Osteoblast (primary cell): ENCODE measurements at regions not wholly inside any gene's neighbourhood (a gene's known extent, or its start where the extent isn't known, plus 50 kb on each side); places are given as distances from the start of the nearest gene placed in this dataset.
"Not testable (repeated sequence)": the region's sequence is repeated elsewhere in the genome, so short reads cannot be mapped to it uniquely, and the experiment has no call there.

Source experiments
- DNase-seq: peaks from one replicate; pipeline ENCODE4 v3.0.0; 2011; ENCODE audit warnings: low spot score, mixed read lengths; ENCODE audit not compliant: insufficient read length; ENCODE audit errors: missing footprints
- H2AFZ ChIP-seq: 2 replicates; pipeline ENCODE4 v1.6.0; 2011; ENCODE audit warnings: mild to moderate bottlenecking, low read length
- H3K27ac ChIP-seq: 2 replicates; pipeline ENCODE4 v1.5.1; 2011; ENCODE audit warnings: mild to moderate bottlenecking, low read depth, low read length, moderate library complexity
- H3K27me3 ChIP-seq: 2 replicates; pipeline ENCODE4 v1.6.0; 2012; ENCODE audit warnings: mild to moderate bottlenecking, control low read depth, inconsistent platforms, low read length, moderate library complexity; ENCODE audit not compliant: insufficient read depth
- H3K36me3 ChIP-seq: 2 replicates; pipeline ENCODE4 v1.5.1; 2011; ENCODE audit warnings: mild to moderate bottlenecking, low read length, control low read depth, moderate library complexity; ENCODE audit not compliant: insufficient read depth
- H3K4me1 ChIP-seq: 2 replicates; pipeline ENCODE4 v1.5.1; 2011; ENCODE audit warnings: mild to moderate bottlenecking, low read length, control low read depth, moderate library complexity; ENCODE audit not compliant: insufficient read depth
- H3K4me2 ChIP-seq: 2 replicates; pipeline ENCODE4 v1.6.0; 2011; ENCODE audit warnings: mild to moderate bottlenecking, low read length; ENCODE audit not compliant: insufficient read depth
- H3K4me3 ChIP-seq: fragments of 200-600 bp; sonication (generic); 3 replicates; pipeline ENCODE4 v1.5.1; 2012; ENCODE audit warnings: mild to moderate bottlenecking, low read length, inconsistent platforms; ENCODE audit not compliant: insufficient read depth
- H3K79me2 ChIP-seq: 2 replicates; pipeline ENCODE4 v1.6.0; 2012; ENCODE audit warnings: mild to moderate bottlenecking, low read length, control low read depth, inconsistent platforms; ENCODE audit not compliant: insufficient read depth
- H3K9me3 ChIP-seq: 2 replicates; pipeline ENCODE4 v1.5.1; 2011; ENCODE audit warnings: low read depth, low read length, control low read depth
- H4K20me1 ChIP-seq: 2 replicates; pipeline ENCODE4 v1.6.0; 2012; ENCODE audit warnings: mild to moderate bottlenecking, low read length, control low read depth; ENCODE audit not compliant: insufficient read depth
- CTCF ChIP-seq: IDR thresholded peaks from 2 replicates; pipeline ENCODE4 v1.5.1; 2011; ENCODE audit warnings: mild to moderate bottlenecking, low read depth, low read length, moderate library complexity; ENCODE audit errors: extremely low read depth

GRCh38 chr5:101253096-101253495 is 350.0 kb upstream of the ST8SIA4 start:
- H4K20me1 ChIP-seq = no peaks in the 10 kb centered on the region

GRCh38 chr5:101244621-101245020 is 341.5 kb upstream of the ST8SIA4 start:
- Histone ChIP-seq H3K4me2 (no peak overlapping the region), H3K36me3 (no peaks in the 10 kb centered on the region), H4K20me1 (no peaks in the 10 kb centered on the region), H2AFZ (no peak overlapping the region), H3K4me1 (no peaks in the 10 kb centered on the region), H3K27me3 (no peaks in the 10 kb centered on the region), H3K4me3 (no peak overlapping the region), H3K79me2 (no peaks in the 10 kb centered on the region), H3K9me3 (no peaks in the 10 kb centered on the region), H3K27ac (no peak overlapping the region)
- no peak for DNase-seq
- no peak for TF ChIP-seq CTCF

More at GRCh38 chr5:101253096-101253495, 350.0 kb upstream of the ST8SIA4 start:
- no peak for DNase-seq
- Histone ChIP-seq H3K36me3 (no peaks in the 10 kb centered on the region), H3K4me1 (no peaks in the 10 kb centered on the region), H3K27ac (no peak overlapping the region), H3K4me2 (no peak overlapping the region), H2AFZ (no peak overlapping the region), H3K9me3 (no peaks in the 10 kb centered on the region), H3K27me3 (no peaks in the 10 kb centered on the region), H3K79me2 (no peaks in the 10 kb centered on the region), H3K4me3 (no peak overlapping the region)
- no peak for TF ChIP-seq CTCF

GRCh38 chr5:101212942-101213514 is 309.9 kb upstream of the ST8SIA4 start:
- no peaks in the 10 kb centered on the region for H3K27me3 ChIP-seq
- no peak overlapping the region for H2AFZ ChIP-seq
- no peaks in the 10 kb centered on the region for H3K4me1 ChIP-seq
- no peak overlapping the region for H3K27ac ChIP-seq
- no peaks in the 10 kb centered on the region for H3K36me3 ChIP-seq
- no peak overlapping the region for H3K4me2 ChIP-seq
- no peak for TF ChIP-seq CTCF
- DNase-seq = peak; percentile 13
- H4K20me1 ChIP-seq = no peaks in the 10 kb centered on the region
- H3K9me3 ChIP-seq = no peaks in the 10 kb centered on the region
- no peaks in the 10 kb centered on the region for H3K79me2 ChIP-seq
- H3K4me3 ChIP-seq = no peak overlapping the region

- no peak for TF ChIP-seq CTCF
- DNase-seq = no peak
These were observed 303.5 kb upstream of the ST8SIA4 start for GRCh38 chr5:101206534-101206933.

GRCh38 chr5:101205065-101205464 is 302.0 kb upstream of the ST8SIA4 start:
- not testable (repeated sequence) for H3K4me2 ChIP-seq, H3K4me3 ChIP-seq, H2AFZ ChIP-seq, H3K36me3 ChIP-seq, DNase-seq, H3K27ac ChIP-seq, H4K20me1 ChIP-seq, H3K79me2 ChIP-seq, H3K27me3 ChIP-seq, H3K9me3 ChIP-seq, H3K4me1 ChIP-seq

More at GRCh38 chr5:101206534-101206933, 303.5 kb upstream of the ST8SIA4 start:
- Histone ChIP-seq H3K4me3 (no peak overlapping the region), H3K4me2 (no peak overlapping the region), H3K27ac (no peak overlapping the region), H2AFZ (no peak overlapping the region), H3K27me3 (no peaks in the 10 kb centered on the region), H3K36me3 (no peaks in the 10 kb centered on the region), H3K4me1 (no peaks in the 10 kb centered on the region), H4K20me1 (no peaks in the 10 kb centered on the region), H3K9me3 (no peaks in the 10 kb centered on the region), H3K79me2 (no peaks in the 10 kb centered on the region)

GRCh38 chr5:101180365-101180764 is 277.3 kb upstream of the ST8SIA4 start:
- H3K4me3 ChIP-seq, DNase-seq, H2AFZ ChIP-seq, H3K4me2 ChIP-seq, H4K20me1 ChIP-seq, H3K4me1 ChIP-seq, H3K36me3 ChIP-seq, H3K79me2 ChIP-seq, H3K27ac ChIP-seq, H3K9me3 ChIP-seq, H3K27me3 ChIP-seq: not testable (repeated sequence)
